ENCODE measurements at regions not wholly inside any gene's neighbourhood (a gene's known extent, or its start where the extent isn't known, plus 50 kb on each side); places are given as distances from the start of the nearest gene placed in this dataset.

GRCh38 chr5:133760532-133760931, 148.2 kb upstream of the FSTL4 start:
- TF ChIP-seq CTCF (conservative IDR thresholded peaks at IDR 0.05 in 1 of 2, IDR thresholded peaks at IDR 0.05 in 1 of 2; ENCODE audit: extremely low read depth in 1 of 2, insufficient read depth in 1 of 2, low read depth in 1 of 2, low read length in 2 of 2), result no peak
- TF ChIP-seq EZH2 (IDR thresholded peaks at IDR 0.05; ENCODE audit: borderline replicate concordance, low read length), result no peak
